SK-N-SH (cell line): ENCODE measurements at regions not wholly inside any gene's neighbourhood (a gene's known extent, or its start where the extent isn't known, plus 50 kb on each side); places are given as distances from the start of the nearest gene placed in this dataset.
A peak's percentile ranks its signal among the peaks of the same experiment; 100 is the strongest.

ENCODE experiments used
- CTCF ChIA-PET: fragments of 300-600, 350-600 bp; formaldehyde crosslinking; extraction: SDS; loops from one replicate; lab custom pipeline; 2021; lab: Yijun Ruan, JAX
- POLR2A ChIA-PET: fragments of 350-600 bp; sonication (Branson Sonifier 250); formaldehyde crosslinking; extraction: SDS; loops from one replicate; lab custom pipeline; 2020; ENCODE audit warnings: antibody characterized with exemption, inconsistent platforms; lab: Yijun Ruan, JAX
- DNase-seq: peaks from one replicate; pipeline ENCODE4 v3.0.0; 2012
- H2AFZ ChIP-seq: fragments of 200-600 bp; sonication (generic); 2 replicates; pipeline ENCODE4 v1.8.1; 2016; ENCODE audit warnings: antibody characterized with exemption, mild to moderate bottlenecking, low read depth
- H3F3A ChIP-seq: fragments of 200-600 bp; sonication (generic); replicated peaks from 2 replicates; pipeline ENCODE3; 2016; ENCODE audit warnings: antibody characterized with exemption, mild to moderate bottlenecking; ENCODE audit not compliant: insufficient read depth
- H3K27ac ChIP-seq, 2 experiments: fragments of 200-500 bp in 1 of 2; fragments of 200-600 bp in 1 of 2; sonication (Bioruptor generic) in 1 of 2; sonication (generic), shearing (Covaris generic) in 1 of 2; 2 replicates each; pipeline versions ENCODE4 v1.5.1 to v1.6.1; 2014 to 2016; ENCODE audit warnings: low read depth in 2 of 2, inconsistent platforms in 1 of 2, low read length in 1 of 2, mild to moderate bottlenecking in 1 of 2, mixed read lengths in 1 of 2
- H3K27me3 ChIP-seq: fragments of 200-600 bp; sonication (generic), shearing (Covaris generic); 2 replicates; pipeline ENCODE4 v1.6.1; 2016; ENCODE audit warnings: mixed run types; ENCODE audit not compliant: insufficient read depth
- H3K36me3 ChIP-seq, 2 experiments: fragments of 200-500 bp in 1 of 2; fragments of 200-600 bp in 1 of 2; sonication (Bioruptor generic) in 1 of 2; sonication (generic) in 1 of 2; replicated peaks in 1 of 2; 2 replicates each; pipeline versions ENCODE3 to v1.5.1; 2014 to 2016; ENCODE audit warnings: low read length in 1 of 2, mild to moderate bottlenecking in 1 of 2; ENCODE audit not compliant: insufficient read depth in 2 of 2, control insufficient read depth in 1 of 2
- H3K4me1 ChIP-seq, 2 experiments: fragments of 200-500 bp in 1 of 2; fragments of 200-600 bp in 1 of 2; sonication (Bioruptor generic) in 1 of 2; sonication (generic), shearing (Covaris generic) in 1 of 2; 2 replicates each; pipeline versions ENCODE4 v1.5.1 to v1.6.1; 2014 to 2016; ENCODE audit warnings: low read depth in 1 of 2, low read length in 1 of 2, mixed run types in 1 of 2; ENCODE audit not compliant: insufficient read depth in 2 of 2, control insufficient read depth in 1 of 2
- H3K4me2 ChIP-seq: fragments of 200-600 bp; sonication (generic), shearing (Covaris generic); 2 replicates; pipeline ENCODE4 v1.6.1; 2017; ENCODE audit warnings: mixed run types
- H3K4me3 ChIP-seq, 2 experiments: fragments of 200-500 bp in 1 of 2; fragments of 200-600 bp in 1 of 2; sonication (Bioruptor generic) in 1 of 2; sonication (generic), shearing (Covaris generic) in 1 of 2; 2 replicates each; pipeline versions ENCODE4 v1.5.1 to v1.8.1; 2014 to 2016; ENCODE audit warnings: low read depth in 2 of 2, inconsistent platforms in 1 of 2, low read length in 1 of 2, mild to moderate bottlenecking in 1 of 2, mixed read lengths in 1 of 2, moderate library complexity in 1 of 2
- H3K79me2 ChIP-seq: fragments of 200-600 bp; sonication (generic); 2 replicates; pipeline ENCODE4 v1.8.1; 2017; ENCODE audit warnings: mild to moderate bottlenecking; ENCODE audit not compliant: insufficient read depth
- H3K9ac ChIP-seq: fragments of 200-600 bp; sonication (generic); 2 replicates; pipeline ENCODE4 v1.6.1; 2017; ENCODE audit warnings: mixed run types
- H3K9me2 ChIP-seq: fragments of 200-600 bp; sonication (generic); 2 replicates; pipeline ENCODE4 v1.6.1; 2017; ENCODE audit warnings: mixed run types
- H3K9me3 ChIP-seq: fragments of 200-600 bp; sonication (generic); 2 replicates; pipeline ENCODE4 v1.6.1; 2017; ENCODE audit warnings: mixed run types, mild to moderate bottlenecking, moderate library complexity
- H4K20me1 ChIP-seq: fragments of 200-600 bp; sonication (generic); 2 replicates; pipeline ENCODE4 v1.6.1; 2017; ENCODE audit warnings: mild to moderate bottlenecking, mixed run types; ENCODE audit not compliant: insufficient read depth
- CHD2 ChIP-seq: fragments of 150-350 bp; IDR thresholded peaks from 2 replicates; pipeline ENCODE4 v1.6.1; 2018; ENCODE audit warnings: low read length; ENCODE audit not compliant: partially characterized antibody
- EP300 ChIP-seq, 2 experiments: IDR thresholded peaks; 2 replicates each; pipeline versions ENCODE4 v1.4.0 to v1.6.1; 2012; ENCODE audit warnings: borderline replicate concordance in 1 of 2, low read depth in 1 of 2, low read length in 1 of 2
- EZH2phosphoT487 ChIP-seq: fragments of 200-600 bp; sonication (generic); IDR thresholded peaks from 2 replicates; pipeline ENCODE4 v1.6.1; 2017; ENCODE audit warnings: low read depth, mixed run types, mild to moderate bottlenecking, antibody characterized with exemption, moderate library complexity, borderline replicate concordance
- FOSL2 ChIP-seq: IDR thresholded peaks from 2 replicates; pipeline ENCODE4 v1.4.0; 2012; ENCODE audit warnings: low read depth, mild to moderate bottlenecking, moderate library complexity, borderline replicate concordance
- MEF2A ChIP-seq: IDR thresholded peaks from 2 replicates; pipeline ENCODE4 v1.4.0; 2012; ENCODE audit warnings: low read depth, borderline replicate concordance
- NRF1 ChIP-seq: IDR thresholded peaks from 2 replicates; pipeline ENCODE4 v1.6.1; 2012; ENCODE audit warnings: low read depth, mild to moderate bottlenecking, low read length
- PBX3 ChIP-seq: IDR thresholded peaks from 2 replicates; pipeline ENCODE4; 2012
- RAD21 ChIP-seq: IDR thresholded peaks from 2 replicates; pipeline ENCODE4 v1.6.1; 2012; ENCODE audit warnings: mild to moderate bottlenecking, low read length
- RCOR1 ChIP-seq: fragments of 150-350 bp; IDR thresholded peaks from 2 replicates; pipeline ENCODE4 v1.6.1; 2017; ENCODE audit warnings: antibody characterized with exemption, low read length
- RFX5 ChIP-seq: IDR thresholded peaks from 2 replicates; pipeline ENCODE4 v1.6.1; 2012; ENCODE audit warnings: mild to moderate bottlenecking, improper control_type of control experiment, low read length
- TAF1 ChIP-seq: IDR thresholded peaks from 2 replicates; pipeline ENCODE4 v1.6.1; 2012; ENCODE audit warnings: low read depth, mild to moderate bottlenecking, low read length, moderate library complexity, borderline replicate concordance
- TEAD4 ChIP-seq: IDR thresholded peaks from 2 replicates; pipeline ENCODE4 v1.4.0; 2012; ENCODE audit warnings: mild to moderate bottlenecking, borderline replicate concordance; ENCODE audit not compliant: insufficient read depth
- YY1 ChIP-seq: IDR thresholded peaks from 2 replicates; pipeline ENCODE4 v1.4.0; 2012; ENCODE audit warnings: low read depth, mild to moderate bottlenecking
- WGBS: methylation state at CpG from one replicate; pipeline ENCODE4 v1.1.6; 2017; ENCODE audit warnings: low lambda C conversion rate; 5-methylcytosine and 5-hydroxymethylcytosine counted together
- TF ChIP-seq, protein P1 (sequence below): fragments of 150-350 bp; IDR thresholded peaks from 2 replicates; pipeline ENCODE4 v1.6.1; 2017; ENCODE audit warnings: antibody characterized with exemption, low read length, low read depth, borderline replicate concordance
- TF ChIP-seq, protein P2 (sequence below): fragments of 200-600 bp; sonication (generic); IDR thresholded peaks from 2 replicates; pipeline ENCODE4 v1.6.1; 2017; ENCODE audit warnings: antibody characterized with exemption, mild to moderate bottlenecking, moderate library complexity

DNA sequence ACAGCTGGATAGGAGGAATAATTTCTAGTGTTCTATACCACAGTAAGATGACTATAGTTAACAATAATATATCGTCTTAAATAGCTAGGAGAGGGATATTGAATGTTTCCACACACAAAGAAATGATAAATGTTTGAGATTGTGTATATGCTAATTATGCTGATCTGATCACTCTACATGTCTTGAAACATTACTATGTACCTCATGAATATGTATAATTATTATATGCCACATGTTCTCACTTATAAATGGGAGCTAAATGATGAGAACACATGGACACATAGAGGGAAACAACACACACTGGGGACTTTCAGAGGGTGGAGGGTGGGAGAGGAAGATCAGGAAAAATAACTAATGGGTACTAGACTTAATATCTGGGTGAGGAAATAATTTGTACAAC, 53.2 kb upstream of the MAGEA4 start:
- H3K27ac ChIP-seq, result no peak overlapping the region
- no peak overlapping the region for H3K4me2 ChIP-seq
- no peaks in the 10 kb centered on the region for H3K36me3 ChIP-seq
- ChIA-PET CTCF (no interaction called here), POLR2A (no interaction called here)
- no peaks in the 10 kb centered on the region for H4K20me1 ChIP-seq
- H3K79me2 ChIP-seq, result no peaks in the 10 kb centered on the region
- H3K9me3 ChIP-seq, result no peaks in the 10 kb centered on the region
- 11% methylated on average over 1 of the region's 1 CpG for WGBS
- no peak overlapping the region for H2AFZ ChIP-seq
- no peak overlapping the region for H3K4me3 ChIP-seq
- H3K4me1 ChIP-seq, result no peaks in the 10 kb centered on the region
- no peak for TF ChIP-seq RAD21
- TF ChIP-seq EP300 (IDR thresholded peaks at IDR 0.05; ENCODE audit: borderline replicate concordance in 1 of 2, low read depth in 1 of 2, low read length in 1 of 2), result no peak
- TF ChIP-seq CHD2, result no peak
- no peak for TF ChIP-seq RFX5
- no peak for TF ChIP-seq YY1
- no peak for TF ChIP-seq EZH2phosphoT487
- TF ChIP-seq PBX3, result no peak
- TF ChIP-seq RCOR1, result no peak
- no peak for TF ChIP-seq NRF1
- no peak for TF ChIP-seq TAF1
- TF ChIP-seq, protein P1, sequence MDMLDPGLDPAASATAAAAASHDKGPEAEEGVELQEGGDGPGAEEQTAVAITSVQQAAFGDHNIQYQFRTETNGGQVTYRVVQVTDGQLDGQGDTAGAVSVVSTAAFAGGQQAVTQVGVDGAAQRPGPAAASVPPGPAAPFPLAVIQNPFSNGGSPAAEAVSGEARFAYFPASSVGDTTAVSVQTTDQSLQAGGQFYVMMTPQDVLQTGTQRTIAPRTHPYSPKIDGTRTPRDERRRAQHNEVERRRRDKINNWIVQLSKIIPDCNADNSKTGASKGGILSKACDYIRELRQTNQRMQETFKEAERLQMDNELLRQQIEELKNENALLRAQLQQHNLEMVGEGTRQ, result no peak
- no peak for TF ChIP-seq FOSL2
- no peak for TF ChIP-seq MEF2A
- no peak for TF ChIP-seq TEAD4
- TF ChIP-seq, protein P2, sequence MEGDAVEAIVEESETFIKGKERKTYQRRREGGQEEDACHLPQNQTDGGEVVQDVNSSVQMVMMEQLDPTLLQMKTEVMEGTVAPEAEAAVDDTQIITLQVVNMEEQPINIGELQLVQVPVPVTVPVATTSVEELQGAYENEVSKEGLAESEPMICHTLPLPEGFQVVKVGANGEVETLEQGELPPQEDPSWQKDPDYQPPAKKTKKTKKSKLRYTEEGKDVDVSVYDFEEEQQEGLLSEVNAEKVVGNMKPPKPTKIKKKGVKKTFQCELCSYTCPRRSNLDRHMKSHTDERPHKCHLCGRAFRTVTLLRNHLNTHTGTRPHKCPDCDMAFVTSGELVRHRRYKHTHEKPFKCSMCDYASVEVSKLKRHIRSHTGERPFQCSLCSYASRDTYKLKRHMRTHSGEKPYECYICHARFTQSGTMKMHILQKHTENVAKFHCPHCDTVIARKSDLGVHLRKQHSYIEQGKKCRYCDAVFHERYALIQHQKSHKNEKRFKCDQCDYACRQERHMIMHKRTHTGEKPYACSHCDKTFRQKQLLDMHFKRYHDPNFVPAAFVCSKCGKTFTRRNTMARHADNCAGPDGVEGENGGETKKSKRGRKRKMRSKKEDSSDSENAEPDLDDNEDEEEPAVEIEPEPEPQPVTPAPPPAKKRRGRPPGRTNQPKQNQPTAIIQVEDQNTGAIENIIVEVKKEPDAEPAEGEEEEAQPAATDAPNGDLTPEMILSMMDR, result no peak
- no peak overlapping the region for H3K9ac ChIP-seq
- H3K9me2 ChIP-seq, result no peaks in the 10 kb centered on the region
- no peaks in the 10 kb centered on the region; the same call in 1 of the 2 replicates for H3K27me3 ChIP-seq
- DNase-seq, result no peak
- no peaks in the 10 kb centered on the region for H3F3A ChIP-seq

- Histone ChIP-seq H3K36me3 (no peaks in the 10 kb centered on the region), H3K9me3 (no peaks in the 10 kb centered on the region), H3K4me3 (no peak overlapping the region), H3K79me2 (no peaks in the 10 kb centered on the region), H3K4me2 (no peak overlapping the region), H4K20me1 (no peaks in the 10 kb centered on the region), H3F3A (no peaks in the 10 kb centered on the region), H3K9me2 (no peaks in the 10 kb centered on the region), H3K4me1 (no peaks in the 10 kb centered on the region), H3K9ac (no peak overlapping the region), H3K27ac (no peak overlapping the region), H2AFZ (no peak overlapping the region), H3K27me3 (no peaks in the 10 kb centered on the region; the same call in 1 of the 2 replicates)
- DNase-seq, result no peak
- TF ChIP-seq PBX3 (0 out of 2 replicates have a peak, but pooled peaks have one; percentile 9), MEF2A (no peak)
- ChIA-PET CTCF (no interaction called here), POLR2A (no interaction called here)
- WGBS, result 30% methylated on average over 4 of the region's 4 CpGs
Observed at GRCh38 chrX:151860827-151861226, 51.9 kb upstream of the MAGEA4 start.
